Tibial artery (tissue), 4 donors: ENCODE measurements at regions not wholly inside any gene's neighbourhood (a gene's known extent, or its start where the extent isn't known, plus 50 kb on each side); places are given as distances from the start of the nearest gene placed in this dataset.
"Not testable (repeated sequence)": the region's sequence is repeated elsewhere in the genome, so short reads cannot be mapped to it uniquely, and the experiment has no call there.

Source experiments
- DNase-seq, 2 donors: peaks; one replicate each; pipeline ENCODE4 v3.0.0-alpha.2; 2019
- H3K27ac ChIP-seq, 2 donors: fragments of 200-600 bp; sonication (generic) in 1 of 2; 1 replicate in 1 of 2; 2 replicates in 1 of 2; pipeline ENCODE4 v1.5.1; 2018 to 2019; ENCODE audit warnings: mild to moderate bottlenecking in 1 of 2
- H3K27me3 ChIP-seq, 2 donors: fragments of 200-600 bp; sonication (generic) in 1 of 2; one replicate each; pipeline versions ENCODE4 v1.5.1 to v1.6.0; 2016 to 2019
- H3K36me3 ChIP-seq, 3 donors: fragments of 200-600 bp; sonication (generic) in 2 of 3; one replicate each; pipeline ENCODE4 v1.5.1; 2016 to 2019; ENCODE audit warnings: mild to moderate bottlenecking in 2 of 3
- H3K4me1 ChIP-seq, 4 donors: fragments of 200-600 bp; sonication (generic) in 2 of 4; 1 replicate in 3 of 4; 2 replicates in 1 of 4; pipeline ENCODE4 v1.5.1; 2016 to 2019
- H3K4me3 ChIP-seq, 2 donors: fragments of 200-600 bp; sonication (generic) in 1 of 2; 1 replicate in 1 of 2; 2 replicates in 1 of 2; pipeline ENCODE4 v1.5.1; 2018 to 2019; ENCODE audit warnings: mild to moderate bottlenecking in 2 of 2
- H3K9me3 ChIP-seq, 3 donors: fragments of 200-600 bp; sonication (generic) in 1 of 3; one replicate each; pipeline ENCODE4 v1.5.1; 2016 to 2019
- CTCF ChIP-seq, 2 experiments: fragments of 200-600 bp in 1 of 2; fragments of 450-650 bp in 1 of 2; IDR thresholded peaks; one replicate each; pipeline ENCODE4 v1.5.1; 2017 to 2019; ENCODE audit warnings: antibody characterized with exemption in 2 of 2, mild to moderate bottlenecking in 1 of 2, moderate library complexity in 1 of 2
- intact Hi-C: fragments of 100-400 bp; cut with DNase I; formaldehyde crosslinking; loops from one replicate; pipeline ENCODE4 v1.15.0; 2023; ENCODE audit warnings: low total_unique reads

DNA sequence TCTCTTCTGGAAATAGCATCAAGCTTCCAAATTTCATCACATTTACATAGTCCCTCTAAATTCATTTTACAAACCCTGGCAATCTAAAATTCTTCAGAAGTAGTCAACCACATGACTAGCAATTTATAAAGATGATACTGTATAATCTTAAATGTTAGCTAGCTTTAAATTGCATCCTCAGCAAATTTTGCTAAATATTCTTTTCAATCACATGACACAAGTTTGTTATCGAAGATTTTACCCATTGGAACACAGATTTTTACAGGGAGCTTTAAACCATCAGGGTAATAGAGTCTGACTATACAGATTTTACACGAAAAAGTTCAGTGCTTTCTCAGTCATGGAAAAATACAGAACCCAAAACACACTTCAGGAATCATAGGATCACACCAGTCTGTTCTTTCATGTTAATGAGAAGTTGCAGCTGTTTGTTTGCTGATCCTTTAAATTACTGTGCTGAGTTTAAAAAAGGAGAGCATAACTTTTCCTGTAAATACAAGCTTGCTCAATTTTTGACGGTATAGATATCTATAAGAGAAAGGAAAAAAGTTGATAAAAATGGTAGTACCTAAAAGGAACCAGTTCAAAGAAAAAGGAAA, 445.8 kb upstream of the ADGRB3 start:
- intact Hi-C loops: no loop called here

GRCh38 chr6:68186870-68187269, 448.2 kb upstream of the ADGRB3 start:
- DNase-seq: no peak
- Histone ChIP-seq H3K9me3 (no peaks in the 10 kb centered on the region), H3K27ac (no peak overlapping the region), H3K4me1 (no peaks in the 10 kb centered on the region), H3K36me3 (no peaks in the 10 kb centered on the region), H3K27me3 (no peaks in the 10 kb centered on the region), H3K4me3 (no peak overlapping the region)
- intact Hi-C loops: no loop called here
- TF ChIP-seq CTCF (IDR thresholded peaks at IDR 0.05): no peak

More for the DNA sequence above, 445.8 kb upstream of the ADGRB3 start:
- no peaks in the 10 kb centered on the region for H3K36me3 ChIP-seq
- no peak overlapping the region for H3K4me3 ChIP-seq
- H3K4me1 ChIP-seq: no peaks in the 10 kb centered on the region
- H3K27me3 ChIP-seq: no peaks in the 10 kb centered on the region
- no peak overlapping the region for H3K27ac ChIP-seq
- TF ChIP-seq CTCF (IDR thresholded peaks at IDR 0.05): no peak
- no peak for DNase-seq
- no peaks in the 10 kb centered on the region for H3K9me3 ChIP-seq

DNA sequence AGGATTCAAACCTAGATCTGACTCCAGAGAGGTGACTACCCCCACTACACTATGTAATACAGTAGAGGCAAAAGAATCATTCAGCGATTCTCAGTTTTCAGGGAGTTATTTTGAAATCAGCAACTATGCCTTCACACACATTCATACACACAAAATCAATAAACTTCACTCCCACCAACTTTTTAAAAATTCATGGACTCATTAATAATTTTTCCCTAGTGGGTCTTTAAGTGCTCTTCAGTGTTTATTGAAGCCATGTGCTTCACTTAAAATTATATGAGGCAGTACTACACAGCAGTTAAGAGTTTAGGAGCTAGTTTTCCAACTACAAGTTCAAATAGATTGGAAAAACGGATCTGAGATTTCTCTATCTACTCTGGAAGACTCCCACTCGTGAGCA, 452.7 kb upstream of the ADGRB3 start:
- H3K27me3 ChIP-seq: no peaks in the 10 kb centered on the region
- H3K9me3 ChIP-seq: no peaks in the 10 kb centered on the region
- no peaks in the 10 kb centered on the region for H3K4me1 ChIP-seq
- DNase-seq: no peak
- TF ChIP-seq CTCF (IDR thresholded peaks at IDR 0.05): no peak
- H3K27ac ChIP-seq: no peak overlapping the region
- H3K36me3 ChIP-seq: no peaks in the 10 kb centered on the region
- intact Hi-C loops: no loop called here
- H3K4me3 ChIP-seq: no peak overlapping the region

GRCh38 chr6:68181027-68181426, 454.1 kb upstream of the ADGRB3 start:
- DNase-seq, H3K4me3 ChIP-seq, H3K9me3 ChIP-seq, H3K27ac ChIP-seq, H3K27me3 ChIP-seq, H3K36me3 ChIP-seq, intact Hi-C loops, H3K4me1 ChIP-seq: not testable (repeated sequence)

GRCh38 chr6:68173616-68174015, 461.5 kb upstream of the ADGRB3 start:
- H3K36me3 ChIP-seq: no peaks in the 10 kb centered on the region
- no peaks in the 10 kb centered on the region for H3K4me1 ChIP-seq
- H3K27me3 ChIP-seq: no peaks in the 10 kb centered on the region
- intact Hi-C loops: no loop called here
- no peak overlapping the region for H3K4me3 ChIP-seq
- no peak for TF ChIP-seq CTCF (IDR thresholded peaks at IDR 0.05)
- DNase-seq: no peak
- H3K9me3 ChIP-seq: no peaks in the 10 kb centered on the region
- H3K27ac ChIP-seq: no peak overlapping the region

- Histone ChIP-seq H3K9me3 (no peaks in the 10 kb centered on the region), H3K27ac (no peak overlapping the region), H3K4me1 (no peaks in the 10 kb centered on the region), H3K36me3 (no peaks in the 10 kb centered on the region), H3K4me3 (no peak overlapping the region), H3K27me3 (no peaks in the 10 kb centered on the region)
- no peak for TF ChIP-seq CTCF (IDR thresholded peaks at IDR 0.05)
- intact Hi-C loops: no loop called here
- no peak for DNase-seq
Observed at GRCh38 chr6:68169922-68170321, 465.2 kb upstream of the ADGRB3 start.
